SH-SY5Y (cell line): ENCODE measurements at regions not wholly inside any gene's neighbourhood (a gene's known extent, or its start where the extent isn't known, plus 50 kb on each side); places are given as distances from the start of the nearest gene placed in this dataset.

Experiments used
- GATA2 ChIP-seq: IDR thresholded peaks from 2 replicates; pipeline ENCODE4 v1.6.1; 2011; ENCODE audit warnings: mild to moderate bottlenecking, low read depth, low read length
- GATA3 ChIP-seq: IDR thresholded peaks from 2 replicates; pipeline ENCODE4 v1.6.1; 2011; ENCODE audit warnings: low read depth, mild to moderate bottlenecking, low read length, moderate library complexity

DNA sequence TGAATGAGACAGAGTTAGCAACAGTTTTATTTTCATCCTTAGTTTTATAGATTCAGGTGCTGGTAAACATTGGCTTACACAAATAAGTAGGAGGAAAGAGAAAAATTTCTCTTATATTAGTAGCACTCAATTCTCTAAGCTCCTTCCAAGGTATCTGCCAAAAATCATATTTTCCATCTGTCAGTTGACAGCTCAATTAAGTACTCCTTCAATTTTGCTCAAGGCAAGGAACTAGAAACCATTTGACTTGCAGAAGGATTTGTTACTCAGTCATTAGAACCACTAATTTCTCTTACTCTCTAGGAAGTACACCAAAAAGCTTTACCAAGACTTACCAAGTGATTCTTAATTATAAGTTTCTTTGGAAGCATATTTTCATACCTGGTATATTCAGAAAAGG lies 101.4 kb upstream of the ATP8B1 start:
- TF ChIP-seq GATA3 (no peak), GATA2 (no peak)
